Left renal pelvis (tissue), 4 donors: ENCODE measurements at regions not wholly inside any gene's neighbourhood (a gene's known extent, or its start where the extent isn't known, plus 50 kb on each side); places are given as distances from the start of the nearest gene placed in this dataset.
"Not testable (repeated sequence)": the region's sequence is repeated elsewhere in the genome, so short reads cannot be mapped to it uniquely, and the experiment has no call there.

Experiments used
- DNase-seq, 4 donors: peaks; one replicate each; pipeline ENCODE4 v3.0.0-alpha.2; 2013; ENCODE audit warnings: low read depth in 4 of 4, low spot score in 3 of 4

- DNase-seq = no peak
Measured at GRCh38 chr9:73969936-73970335, 527.2 kb upstream of the RORB start.

- not testable (repeated sequence) for DNase-seq
Measured at GRCh38 chr9:73976424-73976823, 520.7 kb upstream of the RORB start.

GRCh38 chr9:73979894-73980264, 517.3 kb upstream of the RORB start:
- no peak for DNase-seq

GRCh38 chr9:73980754-73981153, 516.4 kb upstream of the RORB start:
- DNase-seq = no peak

GRCh38 chr9:73981405-73981804, 515.7 kb upstream of the RORB start:
- no peak for DNase-seq

GRCh38 chr9:73995836-73996235, 501.3 kb upstream of the RORB start:
- DNase-seq = no peak

- no peak for DNase-seq
Measured at GRCh38 chr9:73996844-73997243, 500.3 kb upstream of the RORB start.

GRCh38 chr9:74001382-74001781, 495.8 kb upstream of the RORB start:
- DNase-seq = no peak

- DNase-seq = no peak
Measured at GRCh38 chr9:74006935-74007334, 490.2 kb upstream of the RORB start.

GRCh38 chr9:74007833-74008232, 489.3 kb upstream of the RORB start:
- DNase-seq = no peak

- no peak for DNase-seq
Measured at GRCh38 chr9:74016004-74016403, 481.1 kb upstream of the RORB start.

GRCh38 chr9:74025402-74025925, 471.7 kb upstream of the RORB start:
- DNase-seq = no peak

GRCh38 chr9:74032421-74032820, 464.7 kb upstream of the RORB start:
- no peak for DNase-seq

GRCh38 chr9:74035786-74036185, 461.3 kb upstream of the RORB start:
- DNase-seq = no peak

- DNase-seq = no peak
Measured at GRCh38 chr9:74036549-74037231, 460.4 kb upstream of the RORB start.

GRCh38 chr9:74037274-74037673, 459.9 kb upstream of the RORB start:
- DNase-seq = no peak

GRCh38 chr9:74041588-74041987, 455.5 kb upstream of the RORB start:
- DNase-seq = no peak

- DNase-seq = no peak
Measured at GRCh38 chr9:74044844-74045243, 452.3 kb upstream of the RORB start.

- no peak for DNase-seq
Measured at GRCh38 chr9:74056023-74056422, 441.1 kb upstream of the RORB start.

- not testable (repeated sequence) for DNase-seq
Measured at GRCh38 chr9:74057051-74057450, 440.1 kb upstream of the RORB start.

GRCh38 chr9:74064702-74065101, 432.4 kb upstream of the RORB start:
- no peak for DNase-seq

- DNase-seq = no peak
Measured at GRCh38 chr9:74066128-74066527, 431.0 kb upstream of the RORB start.

- no peak for DNase-seq
Measured at GRCh38 chr9:74066605-74067004, 430.5 kb upstream of the RORB start.
